NCI-H524 treated with DMSO at 0.1 percent for 48 hours (cell line): ENCODE measurements at regions not wholly inside any gene's neighbourhood (a gene's known extent, or its start where the extent isn't known, plus 50 kb on each side); places are given as distances from the start of the nearest gene placed in this dataset.
"Not testable (repeated sequence)": the region's sequence is repeated elsewhere in the genome, so short reads cannot be mapped to it uniquely, and the experiment has no call there.

Experiments
- DNase-seq: peaks from one replicate; lab custom pipeline; 2025; lab: John Stamatoyannopoulos, UW

- DNase-seq: no peak
Observed at GRCh38 chr5:50898966-50899365, 232.5 kb downstream of the PARP8 start.

- DNase-seq: no peak
Observed at GRCh38 chr5:50900952-50901510, 234.6 kb downstream of the PARP8 start.

- no peak for DNase-seq
Observed at GRCh38 chr5:50903651-50904050, 237.2 kb downstream of the PARP8 start.

- no peak for DNase-seq
Observed at GRCh38 chr5:50905996-50906570, 239.6 kb downstream of the PARP8 start.

GRCh38 chr5:50920160-50920559, 253.7 kb downstream of the PARP8 start:
- not testable (repeated sequence) for DNase-seq

GRCh38 chr5:50921366-50922133, 255.1 kb downstream of the PARP8 start:
- DNase-seq: no peak

- not testable (repeated sequence) for DNase-seq
Observed at GRCh38 chr5:50922134-50922941, 255.9 kb downstream of the PARP8 start.

- DNase-seq: no peak
Observed at GRCh38 chr5:50922942-50923767, 256.7 kb downstream of the PARP8 start.

- DNase-seq: no peak
Observed at GRCh38 chr5:50923768-50924494, 257.5 kb downstream of the PARP8 start.

- DNase-seq: no peak
Observed at GRCh38 chr5:50927953-50928352, 261.5 kb downstream of the PARP8 start.

- DNase-seq: no peak
Observed at GRCh38 chr5:50929174-50929573, 262.7 kb downstream of the PARP8 start.

GRCh38 chr5:50934343-50934742, 267.9 kb downstream of the PARP8 start:
- no peak for DNase-seq

GRCh38 chr5:50945139-50945538, 278.7 kb downstream of the PARP8 start:
- no peak for DNase-seq

- DNase-seq: no peak
Observed at GRCh38 chr5:50947906-50948683, 281.7 kb downstream of the PARP8 start.

GRCh38 chr5:50953290-50953689, 286.9 kb downstream of the PARP8 start:
- no peak for DNase-seq

GRCh38 chr5:50958852-50959457, 292.5 kb downstream of the PARP8 start:
- peak; percentile 19 for DNase-seq

- peak; percentile 27 for DNase-seq
Observed at GRCh38 chr5:50962934-50963872, 296.8 kb downstream of the PARP8 start.

- DNase-seq: no peak
Observed at GRCh38 chr5:50963971-50964745, 297.7 kb downstream of the PARP8 start.
